HEK293 (cell line): ENCODE measurements at regions not wholly inside any gene's neighbourhood (a gene's known extent, or its start where the extent isn't known, plus 50 kb on each side); places are given as distances from the start of the nearest gene placed in this dataset.

Experiments used
- CTCF ChIA-PET: fragments of 350-600 bp; formaldehyde crosslinking; extraction: SDS; loops from one replicate; lab custom pipeline; 2021; ENCODE audit warnings: antibody characterized with exemption; lab: Yijun Ruan, JAX
- POLR2A ChIA-PET: fragments of 300-600 bp; formaldehyde crosslinking; extraction: SDS; loops from one replicate; lab custom pipeline; 2020; ENCODE audit warnings: antibody characterized with exemption, inconsistent platforms; lab: Yijun Ruan, JAX
- H3K27ac ChIP-seq: fragments of 200-500 bp; sonication (Bioruptor generic); 2 replicates; pipeline ENCODE4 v1.5.1; 2014; ENCODE audit warnings: low read depth, low read length, control low read depth, inconsistent platforms; ENCODE audit errors: extremely low read depth
- H3K36me3 ChIP-seq, 2 experiments: fragments of 200-500 bp in 1 of 2; sonication (Bioruptor generic) in 1 of 2; 1 replicate in 1 of 2; 2 replicates in 1 of 2; pipeline ENCODE4 v1.5.1; 2014 to 2017; ENCODE audit warnings: inconsistent platforms in 2 of 2, low read length in 2 of 2; ENCODE audit not compliant: control insufficient read depth in 2 of 2, insufficient read depth in 1 of 2
- H3K4me1 ChIP-seq: fragments of 200-500 bp; sonication (Bioruptor generic); 2 replicates; pipeline ENCODE4 v1.5.1; 2014; ENCODE audit warnings: mild to moderate bottlenecking, low read length, inconsistent platforms; ENCODE audit not compliant: control insufficient read depth, insufficient read depth
- H3K4me3 ChIP-seq: 2 replicates; pipeline ENCODE4 v1.5.1; 2011; ENCODE audit warnings: low read depth, mild to moderate bottlenecking, control low read depth, low read length, moderate library complexity
- H3K9me3 ChIP-seq: fragments of 200-500 bp; sonication (Bioruptor generic); 2 replicates; pipeline ENCODE4 v1.5.1; 2014; ENCODE audit warnings: low read depth, low read length, inconsistent platforms; ENCODE audit not compliant: control insufficient read depth, insufficient read depth
- GFI1B ChIP-seq: fragments of 450-650 bp; formaldehyde crosslinking; IDR thresholded peaks from 2 replicates; pipeline ENCODE4 v1.5.1; 2016; ENCODE audit warnings: missing biosample characterization, missing genetic modification characterization
- IKZF3 ChIP-seq: fragments of 450-650 bp; IDR thresholded peaks from 2 replicates; pipeline ENCODE4 v1.5.0; 2018; ENCODE audit warnings: missing biosample characterization, mild to moderate bottlenecking, missing genetic modification characterization, moderate library complexity
- REPIN1 ChIP-seq: fragments of 450-650 bp; formaldehyde crosslinking; IDR thresholded peaks from 2 replicates; pipeline ENCODE4 v1.5.1; 2017; ENCODE audit warnings: missing biosample characterization, missing genetic modification characterization, low read depth
- WT1 ChIP-seq: fragments of 450-650 bp; formaldehyde crosslinking; IDR thresholded peaks from 2 replicates; pipeline ENCODE4 v1.5.1; 2016; ENCODE audit warnings: missing biosample characterization, missing genetic modification characterization
- ZBTB1 ChIP-seq: fragments of 450-650 bp; formaldehyde crosslinking; IDR thresholded peaks from 2 replicates; pipeline ENCODE4 v1.5.1; 2016; ENCODE audit warnings: missing biosample characterization, missing genetic modification characterization
- ZBTB20 ChIP-seq: fragments of 450-650 bp; formaldehyde crosslinking; IDR thresholded peaks from 2 replicates; pipeline ENCODE4 v1.5.1; 2016; ENCODE audit warnings: missing biosample characterization, missing genetic modification characterization
- ZNF146 ChIP-seq: fragments of 450-650 bp; formaldehyde crosslinking; IDR thresholded peaks from 2 replicates; pipeline ENCODE4 v1.5.1; 2016; ENCODE audit warnings: missing biosample characterization, missing genetic modification characterization
- ZNF184 ChIP-seq: fragments of 450-650 bp; IDR thresholded peaks from 2 replicates; pipeline ENCODE4 v1.5.1; 2018; ENCODE audit warnings: missing biosample characterization, mild to moderate bottlenecking, missing genetic modification characterization
- ZNF202 ChIP-seq: fragments of 450-650 bp; formaldehyde crosslinking; IDR thresholded peaks from 2 replicates; pipeline ENCODE4 v1.5.1; 2016; ENCODE audit warnings: missing biosample characterization, missing genetic modification characterization, borderline replicate concordance
- ZNF501 ChIP-seq: fragments of 450-650 bp; formaldehyde crosslinking; IDR thresholded peaks from 2 replicates; pipeline ENCODE4 v1.5.1; 2016; ENCODE audit warnings: missing biosample characterization, missing genetic modification characterization
- ZNF621 ChIP-seq: fragments of 450-650 bp; formaldehyde crosslinking; IDR thresholded peaks from 2 replicates; pipeline ENCODE4 v1.5.1; 2017; ENCODE audit warnings: missing biosample characterization, missing genetic modification characterization
- ZNF624 ChIP-seq: fragments of 450-650 bp; formaldehyde crosslinking; IDR thresholded peaks from 2 replicates; pipeline ENCODE4 v1.5.1; 2017; ENCODE audit warnings: missing biosample characterization, missing genetic modification characterization
- ZNF629 ChIP-seq: fragments of 450-650 bp; formaldehyde crosslinking; IDR thresholded peaks from 2 replicates; pipeline ENCODE4 v1.5.1; 2017; ENCODE audit warnings: missing biosample characterization, missing genetic modification characterization
- ZNF670 ChIP-seq: fragments of 450-650 bp; formaldehyde crosslinking; IDR thresholded peaks from 2 replicates; pipeline ENCODE4 v1.5.1; 2016; ENCODE audit warnings: missing biosample characterization, missing genetic modification characterization, low read depth
- TF ChIP-seq, protein P1 (sequence below): fragments of 450-650 bp; IDR thresholded peaks from 2 replicates; pipeline ENCODE4 v1.5.1; 2018; ENCODE audit warnings: missing biosample characterization, mild to moderate bottlenecking, missing genetic modification characterization
- TF ChIP-seq, protein P2 (sequence below): fragments of 450-650 bp; formaldehyde crosslinking; IDR thresholded peaks from 2 replicates; pipeline ENCODE4 v1.5.1; 2016; ENCODE audit warnings: missing biosample characterization, missing genetic modification characterization
- TF ChIP-seq, protein P3 (sequence below): fragments of 450-650 bp; formaldehyde crosslinking; IDR thresholded peaks from 2 replicates; pipeline ENCODE4 v1.5.1; 2016; ENCODE audit warnings: missing biosample characterization, missing genetic modification characterization, borderline replicate concordance
- TF ChIP-seq, protein P4 (sequence below): fragments of 450-650 bp; formaldehyde crosslinking; IDR thresholded peaks from 2 replicates; pipeline ENCODE4 v1.5.1; 2016; ENCODE audit warnings: missing biosample characterization, missing genetic modification characterization
- TF ChIP-seq, protein P5 (sequence below): fragments of 450-650 bp; formaldehyde crosslinking; conservative IDR thresholded peaks from 2 replicates; pipeline ENCODE4 v1.5.1; 2016; ENCODE audit warnings: low read depth, missing biosample characterization, missing genetic modification characterization
- TF ChIP-seq, protein P6 (sequence below): IDR thresholded peaks from 2 replicates; pipeline ENCODE4 v1.6.1; 2011; ENCODE audit warnings: mild to moderate bottlenecking, low read depth, low read length, borderline replicate concordance

DNA sequence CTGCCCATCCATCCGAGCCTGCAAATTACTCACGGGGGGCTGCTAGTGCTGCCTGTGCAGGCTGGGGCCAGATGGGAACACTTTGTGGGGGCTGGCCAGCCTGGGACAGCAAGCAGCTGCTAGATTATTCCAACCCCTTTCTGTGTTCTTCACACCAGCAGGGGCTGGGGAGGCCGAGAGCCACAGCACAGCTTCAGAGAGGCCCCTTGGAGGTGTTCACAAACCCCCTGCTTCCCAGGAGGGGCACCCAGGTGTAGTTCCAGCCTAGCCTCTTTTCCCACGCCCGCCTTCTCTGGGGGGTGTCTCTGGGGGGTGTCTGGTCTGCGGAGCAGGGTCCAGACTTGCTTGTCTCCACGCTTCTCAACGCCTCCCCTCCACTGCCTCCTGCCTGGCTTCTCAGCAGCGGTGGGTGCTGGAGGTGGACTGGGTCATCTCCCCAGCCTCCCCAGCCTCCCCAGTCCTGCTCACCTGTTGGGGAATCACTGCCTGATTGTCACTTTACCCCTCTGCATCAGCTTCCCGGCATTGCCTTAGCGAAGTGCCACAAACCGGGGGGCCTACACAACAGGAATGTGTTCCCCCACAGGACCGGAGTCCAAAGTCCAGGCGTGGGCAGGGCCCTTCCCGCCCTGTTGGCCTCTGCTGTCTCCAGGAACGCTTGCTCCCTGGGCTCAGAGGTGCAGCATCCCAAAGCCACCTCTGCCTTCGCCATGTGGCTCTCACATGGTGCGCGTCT lies 74.0 kb upstream of the EN2 start:
- H3K4me3 ChIP-seq: no peak overlapping the region
- no peaks in the 10 kb centered on the region for H3K36me3 ChIP-seq
- ChIA-PET CTCF (no interaction called here), POLR2A (interaction anchor here (0.8 kb wide), 1 partner anchor 12 kb away, joined by 3 read pairs; no protein-coding TSS in a partner anchor)
- TF ChIP-seq, protein P1, sequence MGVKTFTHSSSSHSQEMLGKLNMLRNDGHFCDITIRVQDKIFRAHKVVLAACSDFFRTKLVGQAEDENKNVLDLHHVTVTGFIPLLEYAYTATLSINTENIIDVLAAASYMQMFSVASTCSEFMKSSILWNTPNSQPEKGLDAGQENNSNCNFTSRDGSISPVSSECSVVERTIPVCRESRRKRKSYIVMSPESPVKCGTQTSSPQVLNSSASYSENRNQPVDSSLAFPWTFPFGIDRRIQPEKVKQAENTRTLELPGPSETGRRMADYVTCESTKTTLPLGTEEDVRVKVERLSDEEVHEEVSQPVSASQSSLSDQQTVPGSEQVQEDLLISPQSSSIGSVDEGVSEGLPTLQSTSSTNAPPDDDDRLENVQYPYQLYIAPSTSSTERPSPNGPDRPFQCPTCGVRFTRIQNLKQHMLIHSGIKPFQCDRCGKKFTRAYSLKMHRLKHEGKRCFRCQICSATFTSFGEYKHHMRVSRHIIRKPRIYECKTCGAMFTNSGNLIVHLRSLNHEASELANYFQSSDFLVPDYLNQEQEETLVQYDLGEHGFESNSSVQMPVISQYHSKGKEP (tag by site-specific recombination): no peak
- no peak for TF ChIP-seq GFI1B (tag by site-specific recombination)
- TF ChIP-seq ZNF184: no peak
- TF ChIP-seq ZBTB1 (tag by site-specific recombination): no peak
- no peak for TF ChIP-seq ZNF624
- TF ChIP-seq, protein P2, sequence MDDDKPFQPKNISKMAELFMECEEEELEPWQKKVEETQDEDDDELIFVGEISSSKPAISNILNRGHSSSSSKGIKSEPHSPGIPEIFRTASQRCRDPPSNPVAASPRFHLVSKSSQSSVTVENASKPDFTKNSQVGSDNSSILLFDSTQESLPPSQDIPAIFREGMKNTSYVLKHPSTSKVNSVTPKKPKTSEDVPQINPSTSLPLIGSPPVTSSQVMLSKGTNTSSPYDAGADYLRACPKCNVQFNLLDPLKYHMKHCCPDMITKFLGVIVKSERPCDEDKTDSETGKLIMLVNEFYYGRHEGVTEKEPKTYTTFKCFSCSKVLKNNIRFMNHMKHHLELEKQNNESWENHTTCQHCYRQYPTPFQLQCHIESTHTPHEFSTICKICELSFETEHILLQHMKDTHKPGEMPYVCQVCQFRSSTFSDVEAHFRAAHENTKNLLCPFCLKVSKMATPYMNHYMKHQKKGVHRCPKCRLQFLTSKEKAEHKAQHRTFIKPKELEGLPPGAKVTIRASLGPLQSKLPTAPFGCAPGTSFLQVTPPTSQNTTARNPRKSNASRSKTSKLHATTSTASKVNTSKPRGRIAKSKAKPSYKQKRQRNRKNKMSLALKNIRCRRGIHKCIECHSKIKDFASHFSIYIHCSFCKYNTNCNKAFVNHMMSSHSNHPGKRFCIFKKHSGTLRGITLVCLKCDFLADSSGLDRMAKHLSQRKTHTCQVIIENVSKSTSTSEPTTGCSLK: no peak
- no peak for TF ChIP-seq ZNF146 (tag by site-specific recombination)
- no peak for TF ChIP-seq REPIN1 (tag by site-specific recombination)
- no peak for TF ChIP-seq ZNF621 (tag by site-specific recombination)
- TF ChIP-seq, protein P3, sequence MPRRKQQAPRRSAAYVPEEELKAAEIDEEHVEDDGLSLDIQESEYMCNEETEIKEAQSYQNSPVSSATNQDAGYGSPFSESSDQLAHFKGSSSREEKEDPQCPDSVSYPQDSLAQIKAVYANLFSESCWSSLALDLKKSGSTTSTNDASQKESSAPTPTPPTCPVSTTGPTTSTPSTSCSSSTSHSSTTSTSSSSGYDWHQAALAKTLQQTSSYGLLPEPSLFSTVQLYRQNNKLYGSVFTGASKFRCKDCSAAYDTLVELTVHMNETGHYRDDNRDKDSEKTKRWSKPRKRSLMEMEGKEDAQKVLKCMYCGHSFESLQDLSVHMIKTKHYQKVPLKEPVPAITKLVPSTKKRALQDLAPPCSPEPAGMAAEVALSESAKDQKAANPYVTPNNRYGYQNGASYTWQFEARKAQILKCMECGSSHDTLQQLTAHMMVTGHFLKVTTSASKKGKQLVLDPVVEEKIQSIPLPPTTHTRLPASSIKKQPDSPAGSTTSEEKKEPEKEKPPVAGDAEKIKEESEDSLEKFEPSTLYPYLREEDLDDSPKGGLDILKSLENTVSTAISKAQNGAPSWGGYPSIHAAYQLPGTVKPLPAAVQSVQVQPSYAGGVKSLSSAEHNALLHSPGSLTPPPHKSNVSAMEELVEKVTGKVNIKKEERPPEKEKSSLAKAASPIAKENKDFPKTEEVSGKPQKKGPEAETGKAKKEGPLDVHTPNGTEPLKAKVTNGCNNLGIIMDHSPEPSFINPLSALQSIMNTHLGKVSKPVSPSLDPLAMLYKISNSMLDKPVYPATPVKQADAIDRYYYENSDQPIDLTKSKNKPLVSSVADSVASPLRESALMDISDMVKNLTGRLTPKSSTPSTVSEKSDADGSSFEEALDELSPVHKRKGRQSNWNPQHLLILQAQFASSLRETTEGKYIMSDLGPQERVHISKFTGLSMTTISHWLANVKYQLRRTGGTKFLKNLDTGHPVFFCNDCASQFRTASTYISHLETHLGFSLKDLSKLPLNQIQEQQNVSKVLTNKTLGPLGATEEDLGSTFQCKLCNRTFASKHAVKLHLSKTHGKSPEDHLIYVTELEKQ (tag by site-specific recombination): no peak
- no peak for TF ChIP-seq ZNF629
- TF ChIP-seq WT1: no peak
- TF ChIP-seq ZNF501 (tag by site-specific recombination): no peak
- no peak for TF ChIP-seq ZNF202 (tag by site-specific recombination)
- TF ChIP-seq IKZF3: no peak
- TF ChIP-seq, protein P4, sequence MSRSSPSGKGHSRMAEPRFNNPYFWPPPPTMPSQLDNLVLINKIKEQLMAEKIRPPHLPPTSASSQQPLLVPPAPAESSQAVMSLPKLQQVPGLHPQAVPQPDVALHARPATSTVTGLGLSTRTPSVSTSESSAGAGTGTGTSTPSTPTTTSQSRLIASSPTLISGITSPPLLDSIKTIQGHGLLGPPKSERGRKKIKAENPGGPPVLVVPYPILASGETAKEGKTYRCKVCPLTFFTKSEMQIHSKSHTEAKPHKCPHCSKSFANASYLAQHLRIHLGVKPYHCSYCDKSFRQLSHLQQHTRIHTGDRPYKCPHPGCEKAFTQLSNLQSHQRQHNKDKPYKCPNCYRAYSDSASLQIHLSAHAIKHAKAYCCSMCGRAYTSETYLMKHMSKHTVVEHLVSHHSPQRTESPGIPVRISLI (tag by site-specific recombination): no peak
- no peaks in the 10 kb centered on the region for H3K4me1 ChIP-seq
- H3K9me3 ChIP-seq: no peaks in the 10 kb centered on the region
- H3K27ac ChIP-seq: no peak overlapping the region

DNA sequence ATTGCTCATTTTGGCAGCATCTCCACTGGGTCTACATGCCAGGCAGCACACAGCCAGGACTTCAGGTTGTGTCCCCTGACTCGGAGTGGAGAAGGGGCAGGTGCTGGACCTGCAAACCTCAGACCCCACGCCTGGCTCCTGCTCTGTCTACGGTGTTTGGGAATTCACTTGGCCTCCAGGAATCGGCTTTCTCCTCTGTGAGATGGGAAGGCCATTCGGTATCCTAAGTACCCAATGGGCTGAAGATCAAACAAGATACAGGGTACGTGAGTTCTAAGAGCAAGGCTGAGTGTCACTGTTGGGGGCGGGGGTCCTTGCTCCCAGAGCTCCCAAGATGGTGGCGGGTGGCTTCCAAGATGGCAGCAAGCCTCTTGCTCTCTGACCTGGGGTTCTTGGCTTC lies 73.2 kb upstream of the EN2 start:
- ChIA-PET CTCF (no interaction called here), POLR2A (no interaction called here)
- Histone ChIP-seq H3K4me3 (no peak overlapping the region), H3K27ac (no peak overlapping the region), H3K4me1 (no peaks in the 10 kb centered on the region), H3K36me3 (no peaks in the 10 kb centered on the region), H3K9me3 (no peaks in the 10 kb centered on the region)
- no peak for TF ChIP-seq ZBTB20 (tag by site-specific recombination)
- TF ChIP-seq, protein P5, sequence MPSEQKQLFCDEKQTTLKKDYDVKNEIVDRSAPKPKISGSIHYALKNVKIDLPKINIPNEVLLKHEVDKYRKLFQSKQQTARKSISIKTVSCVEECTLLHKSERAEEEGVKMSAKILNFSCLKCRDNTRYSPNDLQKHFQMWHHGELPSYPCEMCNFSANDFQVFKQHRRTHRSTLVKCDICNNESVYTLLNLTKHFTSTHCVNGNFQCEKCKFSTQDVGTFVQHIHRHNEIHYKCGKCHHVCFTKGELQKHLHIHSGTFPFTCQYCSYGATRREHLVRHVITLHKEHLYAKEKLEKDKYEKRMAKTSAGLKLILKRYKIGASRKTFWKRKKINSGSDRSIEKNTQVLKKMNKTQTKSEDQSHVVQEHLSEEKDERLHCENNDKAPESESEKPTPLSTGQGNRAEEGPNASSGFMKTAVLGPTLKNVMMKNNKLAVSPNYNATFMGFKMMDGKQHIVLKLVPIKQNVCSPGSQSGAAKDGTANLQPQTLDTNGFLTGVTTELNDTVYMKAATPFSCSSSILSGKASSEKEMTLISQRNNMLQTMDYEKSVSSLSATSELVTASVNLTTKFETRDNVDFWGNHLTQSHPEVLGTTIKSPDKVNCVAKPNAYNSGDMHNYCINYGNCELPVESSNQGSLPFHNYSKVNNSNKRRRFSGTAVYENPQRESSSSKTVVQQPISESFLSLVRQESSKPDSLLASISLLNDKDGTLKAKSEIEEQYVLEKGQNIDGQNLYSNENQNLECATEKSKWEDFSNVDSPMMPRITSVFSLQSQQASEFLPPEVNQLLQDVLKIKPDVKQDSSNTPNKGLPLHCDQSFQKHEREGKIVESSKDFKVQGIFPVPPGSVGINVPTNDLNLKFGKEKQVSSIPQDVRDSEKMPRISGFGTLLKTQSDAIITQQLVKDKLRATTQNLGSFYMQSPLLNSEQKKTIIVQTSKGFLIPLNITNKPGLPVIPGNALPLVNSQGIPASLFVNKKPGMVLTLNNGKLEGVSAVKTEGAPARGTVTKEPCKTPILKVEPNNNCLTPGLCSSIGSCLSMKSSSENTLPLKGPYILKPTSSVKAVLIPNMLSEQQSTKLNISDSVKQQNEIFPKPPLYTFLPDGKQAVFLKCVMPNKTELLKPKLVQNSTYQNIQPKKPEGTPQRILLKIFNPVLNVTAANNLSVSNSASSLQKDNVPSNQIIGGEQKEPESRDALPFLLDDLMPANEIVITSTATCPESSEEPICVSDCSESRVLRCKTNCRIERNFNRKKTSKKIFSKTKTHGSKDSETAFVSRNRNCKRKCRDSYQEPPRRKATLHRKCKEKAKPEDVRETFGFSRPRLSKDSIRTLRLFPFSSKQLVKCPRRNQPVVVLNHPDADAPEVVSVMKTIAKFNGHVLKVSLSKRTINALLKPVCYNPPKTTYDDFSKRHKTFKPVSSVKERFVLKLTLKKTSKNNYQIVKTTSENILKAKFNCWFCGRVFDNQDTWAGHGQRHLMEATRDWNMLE: no peak
- TF ChIP-seq, protein P6, sequence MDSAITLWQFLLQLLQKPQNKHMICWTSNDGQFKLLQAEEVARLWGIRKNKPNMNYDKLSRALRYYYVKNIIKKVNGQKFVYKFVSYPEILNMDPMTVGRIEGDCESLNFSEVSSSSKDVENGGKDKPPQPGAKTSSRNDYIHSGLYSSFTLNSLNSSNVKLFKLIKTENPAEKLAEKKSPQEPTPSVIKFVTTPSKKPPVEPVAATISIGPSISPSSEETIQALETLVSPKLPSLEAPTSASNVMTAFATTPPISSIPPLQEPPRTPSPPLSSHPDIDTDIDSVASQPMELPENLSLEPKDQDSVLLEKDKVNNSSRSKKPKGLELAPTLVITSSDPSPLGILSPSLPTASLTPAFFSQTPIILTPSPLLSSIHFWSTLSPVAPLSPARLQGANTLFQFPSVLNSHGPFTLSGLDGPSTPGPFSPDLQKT: no peak
- TF ChIP-seq ZNF670: no peak
